ENCODE measurements at regions not wholly inside any gene's neighbourhood (a gene's known extent, or its start where the extent isn't known, plus 50 kb on each side); places are given as distances from the start of the nearest gene placed in this dataset.

DNA sequence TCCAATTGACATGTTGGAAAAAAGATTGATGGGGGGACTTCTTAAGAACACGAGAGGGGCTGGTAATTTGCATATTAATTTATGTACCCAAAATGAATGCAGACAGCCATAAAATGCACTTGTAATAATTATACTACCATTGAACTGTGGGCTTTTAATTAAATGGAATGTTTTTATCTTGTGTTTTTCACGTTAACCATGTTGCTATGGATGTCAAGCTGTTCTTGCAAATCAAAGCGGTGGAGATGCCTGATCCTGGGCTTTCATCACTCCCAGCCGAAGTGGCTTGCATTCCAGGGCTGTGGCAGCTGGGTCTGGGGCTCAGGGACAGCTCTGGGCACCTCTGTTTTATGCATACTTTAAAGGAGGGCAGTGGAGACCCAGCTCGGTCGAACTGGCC is 179.4 kb upstream of the TMTC4 start:
- no peak for FAIRE-seq
- no peaks in the 10 kb centered on the region for H3K36me3 ChIP-seq (ENCODE audit: control insufficient read depth, insufficient read depth, low read length)
- no peaks in the 10 kb centered on the region for H3K27me3 ChIP-seq (ENCODE audit: control insufficient read depth in 2 of 2, insufficient read depth in 2 of 2, low read length in 2 of 2)
- no peak overlapping the region for H3K4me2 ChIP-seq (ENCODE audit: insufficient read depth, low read length)
- intact Hi-C loops (cut with micrococcal nuclease) = no loop called here
- no peak overlapping the region for H3K4me3 ChIP-seq
- ChIA-PET POLR2A (no interaction called here), CTCF (ENCODE audit: low intra/inter-chr PET ratio) (no interaction called here)
- H3K4me1 ChIP-seq (replicated peaks in 1 of 2; ENCODE audit: control insufficient read depth in 2 of 2, insufficient read depth in 2 of 2, low read length in 2 of 2) = no peaks in the 10 kb centered on the region
- no peaks in the 10 kb centered on the region for H3K9me1 ChIP-seq (ENCODE audit: control insufficient read depth, insufficient read depth, low read length)
- TF ChIP-seq SMARCA4 (IDR thresholded peaks at IDR 0.05) (no peak), IRF2 (CRISPR knock-in tag; IDR thresholded peaks at IDR 0.05) (no peak), ZNF232 (CRISPR knock-in tag; IDR thresholded peaks at IDR 0.05) (no peak)
- TF ChIP-seq, protein P1, sequence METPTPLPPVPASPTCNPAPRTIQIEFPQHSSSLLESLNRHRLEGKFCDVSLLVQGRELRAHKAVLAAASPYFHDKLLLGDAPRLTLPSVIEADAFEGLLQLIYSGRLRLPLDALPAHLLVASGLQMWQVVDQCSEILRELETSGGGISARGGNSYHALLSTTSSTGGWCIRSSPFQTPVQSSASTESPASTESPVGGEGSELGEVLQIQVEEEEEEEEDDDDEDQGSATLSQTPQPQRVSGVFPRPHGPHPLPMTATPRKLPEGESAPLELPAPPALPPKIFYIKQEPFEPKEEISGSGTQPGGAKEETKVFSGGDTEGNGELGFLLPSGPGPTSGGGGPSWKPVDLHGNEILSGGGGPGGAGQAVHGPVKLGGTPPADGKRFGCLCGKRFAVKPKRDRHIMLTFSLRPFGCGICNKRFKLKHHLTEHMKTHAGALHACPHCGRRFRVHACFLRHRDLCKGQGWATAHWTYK (CRISPR knock-in tag; IDR thresholded peaks at IDR 0.05) = no peak
- H3K9me3 ChIP-seq (replicated peaks; ENCODE audit: control insufficient read depth, insufficient read depth, low read depth, low read length) = no peaks in the 10 kb centered on the region
- no peak overlapping the region for H3K27ac ChIP-seq (ENCODE audit: extremely low read depth, low read depth, low read length)
- WGBS (ENCODE audit: insufficient coverage, low coverage, missing lambda C conversion rate) = 0% methylated on average over 4 of the region's 6 CpGs
- in situ Hi-C loops (cut with MboI) = no loop called here
- no peak for DNase-seq (ENCODE audit: extremely low read depth in 1 of 4, low spot score in 3 of 4)
- H3K79me2 ChIP-seq (ENCODE audit: control insufficient read depth, insufficient read depth, low read length) = no peaks in the 10 kb centered on the region
- H4K20me1 ChIP-seq (replicated peaks; ENCODE audit: control insufficient read depth, insufficient read depth, low read length) = no peaks in the 10 kb centered on the region
- no peak overlapping the region for H3K9ac ChIP-seq (ENCODE audit: insufficient read depth in 1 of 2, low read depth in 2 of 2, low read length in 2 of 2)
- no peak overlapping the region for H2AFZ ChIP-seq (ENCODE audit: low read depth, low read length)
- no TSS peak for BruUV-seq (replicated peaks)
- ATAC-seq = no peak

DNA sequence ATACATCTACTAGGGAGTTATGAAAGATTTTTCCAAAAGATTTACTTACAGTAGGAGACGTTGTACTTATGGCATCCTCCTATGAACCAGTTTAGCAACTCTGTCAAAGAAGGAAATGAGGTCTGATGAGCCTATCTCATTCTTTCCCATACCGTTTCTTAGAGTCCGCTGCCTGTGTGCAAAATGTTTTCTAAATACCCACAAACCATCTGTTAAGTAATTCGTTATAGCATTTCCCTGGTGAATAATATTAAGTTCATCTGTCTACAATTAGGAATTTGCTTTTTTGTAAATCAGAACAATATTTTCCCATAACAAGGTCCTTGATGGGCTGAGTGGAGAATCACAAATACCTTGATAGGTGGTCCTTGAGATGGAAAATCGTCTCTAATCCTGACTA is 178.8 kb upstream of the TMTC4 start:
- no peak overlapping the region for H3K4me2 ChIP-seq (ENCODE audit: insufficient read depth, low read length)
- no peaks in the 10 kb centered on the region for H4K20me1 ChIP-seq (replicated peaks; ENCODE audit: control insufficient read depth, insufficient read depth, low read length)
- no peaks in the 10 kb centered on the region for H3K9me3 ChIP-seq (replicated peaks; ENCODE audit: control insufficient read depth, insufficient read depth, low read depth, low read length)
- H3K36me3 ChIP-seq (ENCODE audit: control insufficient read depth, insufficient read depth, low read length) = no peaks in the 10 kb centered on the region
- ATAC-seq (no peak), FAIRE-seq (no peak), DNase-seq (ENCODE audit: extremely low read depth in 1 of 4, low spot score in 3 of 4) (no peak)
- no peak overlapping the region for H3K4me3 ChIP-seq
- intact Hi-C loops (cut with micrococcal nuclease) (no loop called here), in situ Hi-C loops (cut with MboI) (no loop called here)
- no peaks in the 10 kb centered on the region for H3K79me2 ChIP-seq (ENCODE audit: control insufficient read depth, insufficient read depth, low read length)
- H2AFZ ChIP-seq (ENCODE audit: low read depth, low read length) = no peak overlapping the region
- POLR2A ChIA-PET = no interaction called here
- H3K27ac ChIP-seq (ENCODE audit: extremely low read depth, low read depth, low read length) = no peak overlapping the region
- 0% methylated on average over 5 of the region's 5 CpGs for WGBS (ENCODE audit: insufficient coverage, low coverage, missing lambda C conversion rate)
- no peaks in the 10 kb centered on the region for H3K27me3 ChIP-seq (ENCODE audit: control insufficient read depth in 2 of 2, insufficient read depth in 2 of 2, low read length in 2 of 2)
- no peaks in the 10 kb centered on the region for H3K4me1 ChIP-seq (replicated peaks in 1 of 2; ENCODE audit: control insufficient read depth in 2 of 2, insufficient read depth in 2 of 2, low read length in 2 of 2)
- H3K9ac ChIP-seq (ENCODE audit: insufficient read depth in 1 of 2, low read depth in 2 of 2, low read length in 2 of 2) = no peak overlapping the region
- no peaks in the 10 kb centered on the region for H3K9me1 ChIP-seq (ENCODE audit: control insufficient read depth, insufficient read depth, low read length)
- CTCF ChIA-PET (ENCODE audit: low intra/inter-chr PET ratio) = no interaction called here
- BruUV-seq (replicated peaks) = no TSS peak
- no peak for TF ChIP-seq ERF (CRISPR knock-in tag; IDR thresholded peaks at IDR 0.05)
- TF ChIP-seq, protein P2, sequence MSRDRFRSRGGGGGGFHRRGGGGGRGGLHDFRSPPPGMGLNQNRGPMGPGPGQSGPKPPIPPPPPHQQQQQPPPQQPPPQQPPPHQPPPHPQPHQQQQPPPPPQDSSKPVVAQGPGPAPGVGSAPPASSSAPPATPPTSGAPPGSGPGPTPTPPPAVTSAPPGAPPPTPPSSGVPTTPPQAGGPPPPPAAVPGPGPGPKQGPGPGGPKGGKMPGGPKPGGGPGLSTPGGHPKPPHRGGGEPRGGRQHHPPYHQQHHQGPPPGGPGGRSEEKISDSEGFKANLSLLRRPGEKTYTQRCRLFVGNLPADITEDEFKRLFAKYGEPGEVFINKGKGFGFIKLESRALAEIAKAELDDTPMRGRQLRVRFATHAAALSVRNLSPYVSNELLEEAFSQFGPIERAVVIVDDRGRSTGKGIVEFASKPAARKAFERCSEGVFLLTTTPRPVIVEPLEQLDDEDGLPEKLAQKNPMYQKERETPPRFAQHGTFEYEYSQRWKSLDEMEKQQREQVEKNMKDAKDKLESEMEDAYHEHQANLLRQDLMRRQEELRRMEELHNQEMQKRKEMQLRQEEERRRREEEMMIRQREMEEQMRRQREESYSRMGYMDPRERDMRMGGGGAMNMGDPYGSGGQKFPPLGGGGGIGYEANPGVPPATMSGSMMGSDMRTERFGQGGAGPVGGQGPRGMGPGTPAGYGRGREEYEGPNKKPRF (IDR thresholded peaks at IDR 0.05; ENCODE audit: low read depth, low read length) = no peak
- TF ChIP-seq ZNF41 (CRISPR knock-in tag; conservative IDR thresholded peaks at IDR 0.05) = no peak
- TF ChIP-seq, protein P3, sequence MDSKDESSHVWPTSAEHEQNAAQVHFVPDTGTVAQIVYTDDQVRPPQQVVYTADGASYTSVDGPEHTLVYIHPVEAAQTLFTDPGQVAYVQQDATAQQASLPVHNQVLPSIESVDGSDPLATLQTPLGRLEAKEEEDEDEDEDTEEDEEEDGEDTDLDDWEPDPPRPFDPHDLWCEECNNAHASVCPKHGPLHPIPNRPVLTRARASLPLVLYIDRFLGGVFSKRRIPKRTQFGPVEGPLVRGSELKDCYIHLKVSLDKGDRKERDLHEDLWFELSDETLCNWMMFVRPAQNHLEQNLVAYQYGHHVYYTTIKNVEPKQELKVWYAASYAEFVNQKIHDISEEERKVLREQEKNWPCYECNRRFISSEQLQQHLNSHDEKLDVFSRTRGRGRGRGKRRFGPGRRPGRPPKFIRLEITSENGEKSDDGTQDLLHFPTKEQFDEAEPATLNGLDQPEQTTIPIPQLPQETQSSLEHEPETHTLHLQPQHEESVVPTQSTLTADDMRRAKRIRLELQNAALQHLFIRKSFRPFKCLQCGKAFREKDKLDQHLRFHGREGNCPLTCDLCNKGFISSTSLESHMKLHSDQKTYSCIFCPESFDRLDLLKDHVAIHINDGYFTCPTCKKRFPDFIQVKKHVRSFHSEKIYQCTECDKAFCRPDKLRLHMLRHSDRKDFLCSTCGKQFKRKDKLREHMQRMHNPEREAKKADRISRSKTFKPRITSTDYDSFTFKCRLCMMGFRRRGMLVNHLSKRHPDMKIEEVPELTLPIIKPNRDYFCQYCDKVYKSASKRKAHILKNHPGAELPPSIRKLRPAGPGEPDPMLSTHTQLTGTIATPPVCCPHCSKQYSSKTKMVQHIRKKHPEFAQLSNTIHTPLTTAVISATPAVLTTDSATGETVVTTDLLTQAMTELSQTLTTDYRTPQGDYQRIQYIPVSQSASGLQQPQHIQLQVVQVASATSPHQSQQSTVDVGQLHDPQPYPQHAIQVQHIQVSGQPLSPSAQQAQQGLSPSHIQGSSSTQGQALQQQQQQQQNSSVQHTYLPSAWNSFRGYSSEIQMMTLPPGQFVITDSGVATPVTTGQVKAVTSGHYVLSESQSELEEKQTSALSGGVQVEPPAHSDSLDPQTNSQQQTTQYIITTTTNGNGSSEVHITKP (IDR thresholded peaks at IDR 0.05; ENCODE audit: partially characterized antibody) = no peak
- no peak for TF ChIP-seq ZFPM2 (CRISPR knock-in tag; IDR thresholded peaks at IDR 0.05)
